ENCODE measurements at regions not wholly inside any gene's neighbourhood (a gene's known extent, or its start where the extent isn't known, plus 50 kb on each side); places are given as distances from the start of the nearest gene placed in this dataset.

GRCh38 chr9:82263619-82264018 lies 275.0 kb downstream of the SPATA31D1 start:
- H3K9ac ChIP-seq (ENCODE audit: low read length), result no peak overlapping the region
- no peaks in the 10 kb centered on the region for H4K20me1 ChIP-seq (ENCODE audit: insufficient read depth)
- no peak overlapping the region for H2AFZ ChIP-seq (ENCODE audit: low read depth, low read length, poor library complexity, severe bottlenecking)
- no peak overlapping the region for H3K4me3 ChIP-seq (replicated peaks in 1 of 2; ENCODE audit: low read depth in 1 of 2, low read length in 2 of 2)
- no peaks in the 10 kb centered on the region for H3K79me2 ChIP-seq (ENCODE audit: insufficient read depth, low read length)
- no peak for ATAC-seq
- no peaks in the 10 kb centered on the region for H3K36me3 ChIP-seq (ENCODE audit: control insufficient read depth in 1 of 2, insufficient read depth in 2 of 2, low read length in 2 of 2)
- no peaks in the 10 kb centered on the region for H3K4me1 ChIP-seq (ENCODE audit: control insufficient read depth in 1 of 2, insufficient read depth in 2 of 2, low read length in 2 of 2)
- POLR2A ChIA-PET, result no interaction called here
- RAD21 ChIA-PET (ENCODE audit: low non-redundant PET in 1 of 2, low total read pairs in 2 of 2, uncharacterized antibody in 2 of 2, unreplicated experiment in 2 of 2), result no interaction called here
- TF ChIP-seq POLR2AphosphoS5 (IDR thresholded peaks at IDR 0.05; ENCODE audit: low read depth, low read length) (no peak), CEBPB (IDR thresholded peaks at IDR 0.05; ENCODE audit: low read depth) (no peak), EGR1 (IDR thresholded peaks at IDR 0.05; ENCODE audit: low read depth) (no peak), EZH2phosphoT487 (IDR thresholded peaks at IDR 0.05; ENCODE audit: borderline replicate concordance) (no peak), YY1 (IDR thresholded peaks at IDR 0.05; ENCODE audit: extremely low read depth, insufficient replicate concordance, low read depth, low read length) (no peak), EZH2 (IDR thresholded peaks at IDR 0.05) (no peak), SP1 (IDR thresholded peaks at IDR 0.05; ENCODE audit: low read depth) (no peak), ZBTB33 (IDR thresholded peaks at IDR 0.05; ENCODE audit: extremely low read depth, insufficient replicate concordance, low read length) (no peak)
- no peak overlapping the region for H3K4me2 ChIP-seq (ENCODE audit: low read length)
- H3K9me2 ChIP-seq (ENCODE audit: insufficient read depth), result no peaks in the 10 kb centered on the region
- no peak overlapping the region for H3K27ac ChIP-seq (ENCODE audit: low read depth, low read length)
- intact Hi-C loops (cut with micrococcal nuclease), result no loop called here
- H3K27me3 ChIP-seq (ENCODE audit: insufficient read depth, low read length), result no peaks in the 10 kb centered on the region
- BruUV-seq (replicated peaks), result no TSS peak
- no peaks in the 10 kb centered on the region for H3K9me3 ChIP-seq (ENCODE audit: control insufficient read depth in 1 of 2, insufficient read depth in 1 of 2, low read depth in 1 of 2, low read length in 2 of 2)
- no peak for DNase-seq (ENCODE audit: low read depth, low spot score)
- CTCF ChIA-PET, result no interaction called here

GRCh38 chr9:82271106-82271561 lies 282.6 kb downstream of the SPATA31D1 start:
- intact Hi-C loops (cut with micrococcal nuclease), result no loop called here
- Histone ChIP-seq H3K4me2 (ENCODE audit: low read length) (0 out of 2 replicates have a peak overlapping the region, but pooled peaks have one; percentile 6), H3K9me2 (ENCODE audit: insufficient read depth) (no peaks in the 10 kb centered on the region), H3K9ac (ENCODE audit: low read length) (no peak overlapping the region), H3K9me3 (ENCODE audit: control insufficient read depth in 1 of 2, insufficient read depth in 1 of 2, low read depth in 1 of 2, low read length in 2 of 2) (no peaks in the 10 kb centered on the region), H4K20me1 (ENCODE audit: insufficient read depth) (no peaks in the 10 kb centered on the region), H3K4me3 (replicated peaks in 1 of 2; ENCODE audit: low read depth in 1 of 2, low read length in 2 of 2) (no peak overlapping the region), H3K27ac (ENCODE audit: low read depth, low read length) (no peak overlapping the region), H3K4me1 (ENCODE audit: control insufficient read depth in 1 of 2, insufficient read depth in 2 of 2, low read length in 2 of 2) (0 out of 4 replicates have a peak, but pooled peaks cover 0 to 3% of the 10 kb centered on the region in 2 experiments), H3K36me3 (ENCODE audit: control insufficient read depth in 1 of 2, insufficient read depth in 2 of 2, low read length in 2 of 2) (no peaks in the 10 kb centered on the region), H3K79me2 (ENCODE audit: insufficient read depth, low read length) (no peaks in the 10 kb centered on the region), H3K27me3 (ENCODE audit: insufficient read depth, low read length) (no peaks in the 10 kb centered on the region), H2AFZ (ENCODE audit: low read depth, low read length, poor library complexity, severe bottlenecking) (no peak overlapping the region)
- CTCF ChIA-PET, result no interaction called here
- DNase-seq (ENCODE audit: low read depth, low spot score), result no peak
- no peak for ATAC-seq
- POLR2A ChIA-PET, result no interaction called here
- no TSS peak for BruUV-seq (replicated peaks)
- RAD21 ChIA-PET (ENCODE audit: low non-redundant PET in 1 of 2, low total read pairs in 2 of 2, uncharacterized antibody in 2 of 2, unreplicated experiment in 2 of 2), result no interaction called here
- TF ChIP-seq ZFX (IDR thresholded peaks at IDR 0.05), result no peak
- no peak for TF ChIP-seq REST (IDR thresholded peaks at IDR 0.05; ENCODE audit: low read depth)
- no peak for TF ChIP-seq MAX (IDR thresholded peaks at IDR 0.05)
- no peak for TF ChIP-seq SIN3A (IDR thresholded peaks at IDR 0.05; ENCODE audit: low read depth)
- no peak for TF ChIP-seq RAD21 (IDR thresholded peaks at IDR 0.05; ENCODE audit: low read depth)
- no peak for TF ChIP-seq EGR1 (IDR thresholded peaks at IDR 0.05; ENCODE audit: low read depth)
- no peak for TF ChIP-seq YY1 (IDR thresholded peaks at IDR 0.05; ENCODE audit: extremely low read depth, insufficient replicate concordance, low read depth, low read length)
- TF ChIP-seq POLR2A (IDR thresholded peaks at IDR 0.05; ENCODE audit: borderline replicate concordance, extremely low read depth, insufficient read depth, insufficient read length), result no peak
- TF ChIP-seq POLR2AphosphoS5 (IDR thresholded peaks at IDR 0.05; ENCODE audit: low read depth, low read length), result no peak
